COLO668 (cell line): ENCODE measurements at regions not wholly inside any gene's neighbourhood (a gene's known extent, or its start where the extent isn't known, plus 50 kb on each side); places are given as distances from the start of the nearest gene placed in this dataset.
"Not testable (repeated sequence)": the region's sequence is repeated elsewhere in the genome, so short reads cannot be mapped to it uniquely, and the experiment has no call there.

Source experiments
- DNase-seq: peaks from one replicate; lab custom pipeline; 2025; ENCODE audit not compliant: unreplicated experiment; lab: John Stamatoyannopoulos, UW

- no peak for DNase-seq
Measured at GRCh38 chr3:145326666-145327065, 834.3 kb downstream of the PLOD2 start.

- not testable (repeated sequence) for DNase-seq
Measured at GRCh38 chr3:145333427-145333826, 827.6 kb downstream of the PLOD2 start.

GRCh38 chr3:145333931-145334330, 827.1 kb downstream of the PLOD2 start:
- no peak for DNase-seq

- no peak for DNase-seq
Measured at GRCh38 chr3:145355206-145355605, 805.8 kb downstream of the PLOD2 start.

GRCh38 chr3:145357453-145357852, 803.5 kb downstream of the PLOD2 start:
- no peak for DNase-seq

- no peak for DNase-seq
Measured at GRCh38 chr3:145359040-145359439, 801.9 kb downstream of the PLOD2 start.

- no peak for DNase-seq
Measured at GRCh38 chr3:145368748-145369147, 792.2 kb downstream of the PLOD2 start.

GRCh38 chr3:145370870-145371269, 790.1 kb downstream of the PLOD2 start:
- DNase-seq = no peak

GRCh38 chr3:145377301-145377700, 783.7 kb downstream of the PLOD2 start:
- DNase-seq = no peak

- DNase-seq = no peak
Measured at GRCh38 chr3:145383416-145383815, 777.6 kb downstream of the PLOD2 start.

- no peak for DNase-seq
Measured at GRCh38 chr3:145384307-145384706, 776.7 kb downstream of the PLOD2 start.

GRCh38 chr3:145387211-145387610, 773.8 kb downstream of the PLOD2 start:
- DNase-seq = no peak

GRCh38 chr3:145395421-145395820, 765.6 kb downstream of the PLOD2 start:
- no peak for DNase-seq

- DNase-seq = no peak
Measured at GRCh38 chr3:145411605-145412004, 749.4 kb downstream of the PLOD2 start.

- no peak for DNase-seq
Measured at GRCh38 chr3:145417678-145418077, 743.3 kb downstream of the PLOD2 start.

GRCh38 chr3:145422556-145422955, 738.4 kb downstream of the PLOD2 start:
- no peak for DNase-seq

GRCh38 chr3:145427355-145427754, 733.6 kb downstream of the PLOD2 start:
- DNase-seq = no peak

- no peak for DNase-seq
Measured at GRCh38 chr3:145429546-145429945, 731.4 kb downstream of the PLOD2 start.

GRCh38 chr3:145448436-145448835, 712.5 kb downstream of the PLOD2 start:
- DNase-seq = no peak

GRCh38 chr3:145450018-145450682, 710.8 kb downstream of the PLOD2 start:
- DNase-seq = no peak

- no peak for DNase-seq
Measured at GRCh38 chr3:145457825-145458552, 703.0 kb downstream of the PLOD2 start.

- DNase-seq = not testable (repeated sequence)
Measured at GRCh38 chr3:145459681-145460080, 701.3 kb downstream of the PLOD2 start.

GRCh38 chr3:145471976-145472375, 689.0 kb downstream of the PLOD2 start:
- no peak for DNase-seq
